ES-I3 (cell line): ENCODE measurements at regions not wholly inside any gene's neighbourhood (a gene's known extent, or its start where the extent isn't known, plus 50 kb on each side); places are given as distances from the start of the nearest gene placed in this dataset.

Experiments used
- H3K36me3 ChIP-seq: 2 replicates; pipeline ENCODE4 v1.6.1; 2013; ENCODE audit warnings: mild to moderate bottlenecking, low read length, control low read depth, moderate library complexity; ENCODE audit not compliant: insufficient read depth
- H3K4me1 ChIP-seq: 2 replicates; pipeline ENCODE4 v1.6.1; 2013; ENCODE audit warnings: mild to moderate bottlenecking, control low read depth, low read length; ENCODE audit not compliant: insufficient read depth
- H3K9ac ChIP-seq: 2 replicates; pipeline ENCODE4 v1.6.1; 2013; ENCODE audit warnings: low read depth, mild to moderate bottlenecking, low read length, moderate library complexity
- H3K9me3 ChIP-seq: 2 replicates; pipeline ENCODE4 v1.6.1; 2013; ENCODE audit warnings: mild to moderate bottlenecking, low read length, moderate library complexity; ENCODE audit not compliant: control insufficient read depth, insufficient read depth

GRCh38 chr5:168163966-168164365, 127.5 kb upstream of the WWC1 start:
- Histone ChIP-seq H3K9ac (no peak overlapping the region), H3K9me3 (no peaks in the 10 kb centered on the region), H3K36me3 (no peaks in the 10 kb centered on the region), H3K4me1 (peaks cover 29% of the 10 kb centered on the region)

GRCh38 chr5:168165221-168165914, 126.1 kb upstream of the WWC1 start:
- no peaks in the 10 kb centered on the region for H3K9me3 ChIP-seq

GRCh38 chr5:168165977-168166376, 125.5 kb upstream of the WWC1 start:
- Histone ChIP-seq H3K36me3 (no peaks in the 10 kb centered on the region), H3K4me1 (peaks cover 20% of the 10 kb centered on the region), H3K9me3 (no peaks in the 10 kb centered on the region), H3K9ac (no peak overlapping the region)

More at GRCh38 chr5:168165221-168165914, 126.1 kb upstream of the WWC1 start:
- H3K9ac ChIP-seq = no peak overlapping the region
- H3K4me1 ChIP-seq = peaks cover 20% of the 10 kb centered on the region
- no peaks in the 10 kb centered on the region for H3K36me3 ChIP-seq

GRCh38 chr5:168167338-168167737, 124.1 kb upstream of the WWC1 start:
- Histone ChIP-seq H3K36me3 (no peaks in the 10 kb centered on the region), H3K9me3 (no peaks in the 10 kb centered on the region), H3K9ac (no peak overlapping the region), H3K4me1 (peaks cover 20% of the 10 kb centered on the region)

- Histone ChIP-seq H3K4me1 (peaks cover 20% of the 10 kb centered on the region), H3K9ac (no peak overlapping the region), H3K36me3 (no peaks in the 10 kb centered on the region), H3K9me3 (no peaks in the 10 kb centered on the region)
These were observed 122.3 kb upstream of the WWC1 start for GRCh38 chr5:168168978-168169698.

GRCh38 chr5:168169791-168170190, 121.7 kb upstream of the WWC1 start:
- no peaks in the 10 kb centered on the region for H3K9me3 ChIP-seq
- H3K4me1 ChIP-seq = peaks cover 16% of the 10 kb centered on the region
- no peak overlapping the region for H3K9ac ChIP-seq
- no peaks in the 10 kb centered on the region for H3K36me3 ChIP-seq

- Histone ChIP-seq H3K36me3 (no peaks in the 10 kb centered on the region), H3K4me1 (peaks cover 8% of the 10 kb centered on the region), H3K9me3 (no peaks in the 10 kb centered on the region), H3K9ac (no peak overlapping the region)
These were observed 119.3 kb upstream of the WWC1 start for GRCh38 chr5:168171901-168172759.

GRCh38 chr5:168172760-168173223, 118.7 kb upstream of the WWC1 start:
- H3K9me3 ChIP-seq = no peaks in the 10 kb centered on the region
- H3K36me3 ChIP-seq = no peaks in the 10 kb centered on the region
- no peak overlapping the region for H3K9ac ChIP-seq
- peaks cover 9% of the 10 kb centered on the region for H3K4me1 ChIP-seq

- no peaks in the 10 kb centered on the region for H3K9me3 ChIP-seq
- no peaks in the 10 kb centered on the region for H3K36me3 ChIP-seq
- H3K4me1 ChIP-seq = peaks cover 13% of the 10 kb centered on the region
- no peak overlapping the region for H3K9ac ChIP-seq
These were observed 117.1 kb upstream of the WWC1 start for GRCh38 chr5:168174376-168174775.

GRCh38 chr5:168176251-168176650, 115.2 kb upstream of the WWC1 start:
- no peaks in the 10 kb centered on the region for H3K9me3 ChIP-seq
- no peaks in the 10 kb centered on the region for H3K36me3 ChIP-seq
- peaks cover 15% of the 10 kb centered on the region for H3K4me1 ChIP-seq
- no peak overlapping the region for H3K9ac ChIP-seq

GRCh38 chr5:168176941-168177340, 114.5 kb upstream of the WWC1 start:
- H3K36me3 ChIP-seq = no peaks in the 10 kb centered on the region
- no peak overlapping the region for H3K9ac ChIP-seq
- H3K9me3 ChIP-seq = no peaks in the 10 kb centered on the region
- peaks cover 17% of the 10 kb centered on the region for H3K4me1 ChIP-seq

GRCh38 chr5:168177831-168178450, 113.5 kb upstream of the WWC1 start:
- no peaks in the 10 kb centered on the region for H3K9me3 ChIP-seq
- H3K9ac ChIP-seq = no peak overlapping the region
- H3K4me1 ChIP-seq = peaks cover 17% of the 10 kb centered on the region
- H3K36me3 ChIP-seq = no peaks in the 10 kb centered on the region

- Histone ChIP-seq H3K9ac (no peak overlapping the region), H3K9me3 (no peaks in the 10 kb centered on the region), H3K4me1 (peaks cover 17% of the 10 kb centered on the region), H3K36me3 (no peaks in the 10 kb centered on the region)
These were observed 112.3 kb upstream of the WWC1 start for GRCh38 chr5:168179192-168179593.

GRCh38 chr5:168182269-168182668, 109.2 kb upstream of the WWC1 start:
- no peaks in the 10 kb centered on the region for H3K9me3 ChIP-seq
- no peaks in the 10 kb centered on the region for H3K36me3 ChIP-seq
- H3K4me1 ChIP-seq = peaks cover 12% of the 10 kb centered on the region
- no peak overlapping the region for H3K9ac ChIP-seq
